ENCODE measurements at regions not wholly inside any gene's neighbourhood (a gene's known extent, or its start where the extent isn't known, plus 50 kb on each side); places are given as distances from the start of the nearest gene placed in this dataset.
A peak's percentile ranks its signal among the peaks of the same experiment; 100 is the strongest.

- TF ChIP-seq CTCF (IDR thresholded peaks at IDR 0.05) = no peak
- no peak for ATAC-seq (ENCODE audit: insufficient number of reproducible peaks, low FRiP score, low read depth)
- no peaks in the 10 kb centered on the region for H3K9me3 ChIP-seq
Measured at GRCh38 chr5:120396186-120396585, 67.9 kb upstream of the PRR16 start.

GRCh38 chr5:120400356-120400755 lies 63.7 kb upstream of the PRR16 start:
- TF ChIP-seq CTCF (IDR thresholded peaks at IDR 0.05) = no peak
- DNase-seq (ENCODE audit: low spot score) = no peak
- no peaks in the 10 kb centered on the region for H3K9me3 ChIP-seq
- peaks cover 9 to 12% of the 10 kb centered on the region in 2 donors for H3K4me1 ChIP-seq (ENCODE audit: control insufficient read depth in 1 of 2, low read depth in 2 of 2)
- ATAC-seq (ENCODE audit: insufficient number of reproducible peaks, low FRiP score, low read depth) = no peak
- H3K27ac ChIP-seq = no peak overlapping the region
- H3K27me3 ChIP-seq (replicated peaks; ENCODE audit: insufficient read depth) = no peaks in the 10 kb centered on the region
- H3K36me3 ChIP-seq = no peaks in the 10 kb centered on the region
- no peak overlapping the region for H3K4me3 ChIP-seq

More at GRCh38 chr5:120396186-120396585, 67.9 kb upstream of the PRR16 start:
- Histone ChIP-seq H3K27ac (no peak overlapping the region), H3K27me3 (replicated peaks; ENCODE audit: insufficient read depth) (no peaks in the 10 kb centered on the region), H3K4me3 (no peak overlapping the region), H3K36me3 (no peaks in the 10 kb centered on the region), H3K4me1 (ENCODE audit: control insufficient read depth in 1 of 2, low read depth in 2 of 2) (peaks cover under 1 to 3% of the 10 kb centered on the region in 2 donors)
- no peak for DNase-seq (ENCODE audit: low spot score)

GRCh38 chr5:120402606-120403005 lies 61.5 kb upstream of the PRR16 start:
- TF ChIP-seq CTCF (IDR thresholded peaks at IDR 0.05) = no peak
- no peak overlapping the region for H3K4me3 ChIP-seq
- H3K27me3 ChIP-seq (replicated peaks; ENCODE audit: insufficient read depth) = no peaks in the 10 kb centered on the region
- no peaks in the 10 kb centered on the region for H3K9me3 ChIP-seq
- ATAC-seq (ENCODE audit: insufficient number of reproducible peaks, low FRiP score, low read depth) = no peak
- peaks cover 21 to 22% of the 10 kb centered on the region in 2 donors for H3K4me1 ChIP-seq (ENCODE audit: control insufficient read depth in 1 of 2, low read depth in 2 of 2)
- DNase-seq (ENCODE audit: low spot score) = no peak
- no peaks in the 10 kb centered on the region for H3K36me3 ChIP-seq
- no peak overlapping the region for H3K27ac ChIP-seq

GRCh38 chr5:120405286-120405864 lies 58.7 kb upstream of the PRR16 start:
- Histone ChIP-seq H3K36me3 (no peaks in the 10 kb centered on the region), H3K27me3 (replicated peaks; ENCODE audit: insufficient read depth) (no peaks in the 10 kb centered on the region), H3K9me3 (no peaks in the 10 kb centered on the region), H3K4me1 (ENCODE audit: control insufficient read depth in 1 of 2, low read depth in 2 of 2) (peaks cover 22 to 35% of the 10 kb centered on the region in 2 donors), H3K4me3 (no peak overlapping the region), H3K27ac (no peak overlapping the region)
- ATAC-seq (ENCODE audit: insufficient number of reproducible peaks, low FRiP score, low read depth) (peak; percentile 63), DNase-seq (ENCODE audit: low spot score) (no peak)
- no peak for TF ChIP-seq CTCF (IDR thresholded peaks at IDR 0.05)

- no peak for ATAC-seq (ENCODE audit: insufficient number of reproducible peaks, low FRiP score, low read depth)
- DNase-seq (ENCODE audit: low spot score) = no peak
Measured at GRCh38 chr5:120405923-120406322, 58.2 kb upstream of the PRR16 start.

More at GRCh38 chr5:120405923-120406322, 58.2 kb upstream of the PRR16 start:
- H3K27ac ChIP-seq = peak overlapping the region in 1 of 2 donors; percentile 27
- H3K27me3 ChIP-seq (replicated peaks; ENCODE audit: insufficient read depth) = no peaks in the 10 kb centered on the region
- H3K36me3 ChIP-seq = no peaks in the 10 kb centered on the region
- no peaks in the 10 kb centered on the region for H3K9me3 ChIP-seq
- H3K4me1 ChIP-seq (ENCODE audit: control insufficient read depth in 1 of 2, low read depth in 2 of 2) = peaks cover 22 to 40% of the 10 kb centered on the region in 2 donors
- TF ChIP-seq CTCF (IDR thresholded peaks at IDR 0.05) = no peak
- no peak overlapping the region for H3K4me3 ChIP-seq
